ENCODE measurements at regions not wholly inside any gene's neighbourhood (a gene's known extent, or its start where the extent isn't known, plus 50 kb on each side); places are given as distances from the start of the nearest gene placed in this dataset.

DNA sequence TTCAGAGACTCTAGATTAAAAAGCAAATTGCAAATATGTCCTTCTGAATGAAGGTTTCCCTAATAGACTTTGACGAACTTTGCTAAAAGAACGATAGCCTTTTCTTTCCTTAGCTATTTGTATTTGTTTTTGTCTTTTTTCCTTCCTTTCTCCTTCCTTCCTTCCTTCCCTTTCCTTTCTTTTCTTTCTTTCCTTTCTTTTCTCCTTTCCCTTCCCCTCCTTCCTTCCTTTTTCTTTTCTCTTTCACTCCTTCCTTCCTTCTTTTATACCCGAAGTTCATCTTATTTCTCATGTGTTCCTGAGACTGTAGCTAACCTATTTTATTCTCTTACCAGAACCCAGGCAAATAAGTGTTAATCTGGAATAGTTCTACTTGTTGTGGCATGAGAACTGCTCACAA, 381.2 kb upstream of the RUNX1 start:
- WGBS = 94% methylated on average over 3 of the region's 3 CpGs

DNA sequence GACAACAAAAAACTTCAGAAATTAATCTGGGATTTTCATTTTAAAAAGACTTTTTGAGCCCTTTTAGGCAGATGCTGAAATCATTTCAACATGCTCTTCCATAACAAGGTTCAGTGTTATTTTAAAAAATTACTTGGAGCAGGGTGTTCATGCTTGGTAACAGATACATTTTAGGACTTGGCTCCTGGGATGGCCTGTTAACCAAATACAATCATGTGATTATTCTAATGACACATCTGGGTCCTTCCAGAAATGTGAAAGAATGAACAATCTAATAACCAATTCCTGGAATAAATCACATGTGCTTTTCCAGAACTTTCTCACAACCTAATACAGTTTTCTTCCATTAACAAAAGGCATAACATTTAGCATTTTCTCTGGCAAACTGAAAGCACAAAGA, 379.8 kb upstream of the RUNX1 start:
- DNase-seq (ENCODE audit: low spot score in 2 of 2) = no peak
- H3K4me1 ChIP-seq = peaks cover 9% of the 10 kb centered on the region

More for the DNA sequence above, 381.2 kb upstream of the RUNX1 start:
- H3K36me3 ChIP-seq = no peaks in the 10 kb centered on the region
- H3K27me3 ChIP-seq = peaks cover 12% of the 10 kb centered on the region
- peaks cover 8% of the 10 kb centered on the region for H3K9me3 ChIP-seq
- no peak overlapping the region for H3K4me3 ChIP-seq
- H3K27ac ChIP-seq = no peak overlapping the region
- no peak for DNase-seq (ENCODE audit: low spot score in 2 of 2)
- no peak for TF ChIP-seq CTCF (IDR thresholded peaks at IDR 0.05)
- TF ChIP-seq POLR2A (IDR thresholded peaks at IDR 0.05) = no peak
- TF ChIP-seq EP300 (IDR thresholded peaks at IDR 0.05) = no peak
- no peak for TF ChIP-seq POLR2AphosphoS5 (IDR thresholded peaks at IDR 0.05)
- peaks cover 9% of the 10 kb centered on the region for H3K4me1 ChIP-seq

GRCh38 chr21:35428489-35428888, 379.4 kb upstream of the RUNX1 start:
- Histone ChIP-seq H3K4me3 (no peak overlapping the region), H3K36me3 (no peaks in the 10 kb centered on the region), H3K27ac (peak overlapping the region; percentile 66), H3K27me3 (peaks cover 12% of the 10 kb centered on the region), H3K9me3 (peaks cover 8% of the 10 kb centered on the region), H3K4me1 (peaks cover 9% of the 10 kb centered on the region)
- 20% methylated on average over 9 of the region's 9 CpGs for WGBS
- DNase-seq (ENCODE audit: low spot score in 2 of 2) = peak in 1 of 2 donors; percentile 61
- TF ChIP-seq POLR2A (IDR thresholded peaks at IDR 0.05) (no peak), POLR2AphosphoS5 (IDR thresholded peaks at IDR 0.05) (peak in 1 of 3 donors; percentile 62), CTCF (IDR thresholded peaks at IDR 0.05) (no peak)

More for the DNA sequence above, 379.8 kb upstream of the RUNX1 start:
- Histone ChIP-seq H3K9me3 (peaks cover 8% of the 10 kb centered on the region), H3K27me3 (peaks cover 12% of the 10 kb centered on the region), H3K4me3 (no peak overlapping the region), H3K27ac (peak overlapping the region; percentile 66), H3K36me3 (no peaks in the 10 kb centered on the region)
- TF ChIP-seq CTCF (IDR thresholded peaks at IDR 0.05) = no peak
- TF ChIP-seq POLR2AphosphoS5 (IDR thresholded peaks at IDR 0.05) = no peak
- no peak for TF ChIP-seq POLR2A (IDR thresholded peaks at IDR 0.05)
- TF ChIP-seq EP300 (IDR thresholded peaks at IDR 0.05) = no peak

GRCh38 chr21:35428001-35428320, 378.9 kb upstream of the RUNX1 start:
- H3K27me3 ChIP-seq = peaks cover 12% of the 10 kb centered on the region
- no peak overlapping the region for H3K4me3 ChIP-seq
- peak overlapping the region; percentile 66 for H3K27ac ChIP-seq
- H3K9me3 ChIP-seq = peaks cover 8% of the 10 kb centered on the region
- H3K4me1 ChIP-seq = peaks cover 9% of the 10 kb centered on the region
- no peak for DNase-seq (ENCODE audit: low spot score in 2 of 2)
- TF ChIP-seq CTCF (IDR thresholded peaks at IDR 0.05) = no peak
- no peak for TF ChIP-seq POLR2AphosphoS5 (IDR thresholded peaks at IDR 0.05)
- no peak for TF ChIP-seq POLR2A (IDR thresholded peaks at IDR 0.05)
- TF ChIP-seq EP300 (IDR thresholded peaks at IDR 0.05) = no peak
- H3K36me3 ChIP-seq = no peaks in the 10 kb centered on the region

GRCh38 chr21:35427320-35428000, 378.4 kb upstream of the RUNX1 start:
- H3K4me3 ChIP-seq = no peak overlapping the region
- H3K27me3 ChIP-seq = peaks cover 12% of the 10 kb centered on the region
- TF ChIP-seq POLR2A (IDR thresholded peaks at IDR 0.05) (no peak), CTCF (IDR thresholded peaks at IDR 0.05) (no peak), POLR2AphosphoS5 (IDR thresholded peaks at IDR 0.05) (no peak), EP300 (IDR thresholded peaks at IDR 0.05) (no peak)
- H3K9me3 ChIP-seq = peaks cover 5% of the 10 kb centered on the region
- H3K4me1 ChIP-seq = peaks cover 9% of the 10 kb centered on the region
- DNase-seq (ENCODE audit: low spot score in 2 of 2) = peak in 1 of 2 donors; percentile 73
- H3K36me3 ChIP-seq = no peaks in the 10 kb centered on the region
- 65% methylated on average over 9 of the region's 9 CpGs for WGBS
- no peak overlapping the region for H3K27ac ChIP-seq

Measured in suprapubic skin (tissue), 4 donors.